ENCODE measurements at regions not wholly inside any gene's neighbourhood (a gene's known extent, or its start where the extent isn't known, plus 50 kb on each side); places are given as distances from the start of the nearest gene placed in this dataset.

- no peak for DNase-seq
Measured at GRCh38 chr1:193806079-193807048, 620.0 kb upstream of the B3GALT2 start.

- DNase-seq: no peak
Measured at GRCh38 chr1:193799948-193800690, 613.7 kb upstream of the B3GALT2 start.

DNA sequence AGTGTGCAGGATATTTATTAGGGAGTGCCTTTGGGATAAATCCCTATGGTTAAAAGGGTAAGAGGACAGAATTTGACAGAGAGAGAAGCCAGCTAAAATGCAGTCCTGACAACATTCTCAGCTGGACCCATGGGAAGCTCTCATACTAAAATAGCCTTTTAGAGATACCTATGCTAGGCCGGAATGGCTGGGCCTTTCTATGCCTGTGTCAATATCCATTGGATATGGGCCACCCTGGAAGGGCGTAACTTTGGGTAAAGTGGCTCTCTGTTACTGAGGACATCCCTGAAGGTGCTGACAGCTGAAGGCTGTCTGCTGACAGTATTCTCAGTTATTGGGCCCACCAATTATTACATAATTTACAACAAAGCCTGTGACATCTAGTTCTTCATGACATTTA, 613.0 kb upstream of the B3GALT2 start:
- DNase-seq: no peak

DNA sequence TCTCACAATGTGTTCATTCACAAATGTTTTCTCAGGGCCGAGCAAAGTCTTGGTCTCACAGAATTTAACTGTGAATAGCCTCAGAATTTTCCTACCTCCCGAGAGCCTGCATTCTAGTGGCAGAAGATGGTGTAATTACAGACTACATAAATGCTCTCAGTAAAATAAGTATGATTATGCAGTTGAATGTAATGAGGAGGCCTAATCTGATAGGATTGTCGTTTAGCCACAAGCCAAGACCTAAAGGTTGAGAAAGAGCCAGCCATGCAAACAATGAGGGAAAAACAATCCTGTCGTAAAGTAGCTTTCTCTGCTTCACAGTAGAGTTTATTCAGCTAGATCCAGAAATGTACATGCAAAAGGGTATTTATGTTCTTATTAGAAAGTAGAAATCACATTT, 607.8 kb upstream of the B3GALT2 start:
- no peak for DNase-seq

DNA sequence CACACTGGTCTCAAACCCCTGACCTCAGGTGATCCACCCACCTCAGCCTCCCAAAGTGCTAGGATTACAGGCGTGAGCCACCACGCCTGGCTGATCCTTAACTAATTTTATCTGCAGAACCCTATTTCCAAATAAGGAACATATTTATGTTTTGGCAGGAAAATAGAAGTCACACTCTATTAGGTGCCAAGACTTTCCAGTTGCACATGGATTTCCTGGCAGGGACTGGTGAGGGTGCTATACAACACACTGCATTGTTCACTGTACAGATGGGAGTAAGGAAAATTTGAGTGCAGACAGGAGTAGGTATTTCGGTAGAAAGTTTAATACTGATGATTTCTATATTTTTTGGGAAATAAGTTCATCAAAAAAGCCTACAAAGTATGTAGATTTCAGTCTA, 605.3 kb upstream of the B3GALT2 start:
- no peak for DNase-seq

DNA sequence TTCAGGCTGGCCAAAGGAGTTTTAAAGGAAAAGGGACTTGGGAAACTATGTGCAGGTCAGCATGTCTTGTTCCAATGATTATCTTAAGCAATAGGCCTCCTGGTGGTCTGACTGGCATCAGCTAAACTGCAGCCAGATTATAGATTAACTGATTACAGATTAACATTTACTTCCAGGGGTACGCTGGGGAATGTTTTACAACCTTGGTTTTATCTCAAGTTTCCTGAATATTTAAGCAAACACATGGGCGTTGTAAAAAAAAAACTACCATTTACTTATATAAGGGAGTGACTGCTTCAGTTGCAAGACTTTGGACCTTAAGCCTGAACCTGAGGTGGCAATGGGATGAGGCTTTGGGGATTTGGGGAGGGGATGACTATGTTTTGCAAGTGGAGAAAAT, 600.6 kb upstream of the B3GALT2 start:
- no peak for DNase-seq

- no peak for DNase-seq
Measured at GRCh38 chr1:193785850-193786420, 599.5 kb upstream of the B3GALT2 start.

GRCh38 chr1:193774536-193775323, 588.3 kb upstream of the B3GALT2 start:
- no peak for DNase-seq

GRCh38 chr1:193771596-193771995, 585.2 kb upstream of the B3GALT2 start:
- DNase-seq: no peak

DNA sequence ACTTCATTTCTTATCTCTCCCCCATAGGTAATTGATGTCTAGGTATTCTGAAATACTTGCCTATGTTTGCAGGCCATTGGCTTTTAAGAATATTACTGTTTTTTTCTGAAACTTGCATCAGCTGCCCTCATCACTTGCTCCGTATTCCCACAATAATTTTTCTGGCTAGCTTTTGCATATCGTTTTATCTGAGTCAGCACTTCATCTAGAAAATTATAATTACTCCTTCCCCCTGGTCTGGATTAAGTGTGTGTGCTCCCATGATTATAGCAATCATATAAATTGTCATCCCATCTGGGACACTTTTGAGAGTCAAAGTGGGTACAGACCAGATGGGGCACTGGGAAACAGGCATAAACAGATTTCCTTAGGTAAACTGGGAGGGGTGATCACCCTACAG, 583.2 kb upstream of the B3GALT2 start:
- no peak for DNase-seq

GRCh38 chr1:193767886-193768285, 581.5 kb upstream of the B3GALT2 start:
- no peak for DNase-seq

- no peak for DNase-seq
Measured at GRCh38 chr1:193766329-193766728, 579.9 kb upstream of the B3GALT2 start.

- DNase-seq: no peak
Measured at GRCh38 chr1:193763266-193763665, 576.9 kb upstream of the B3GALT2 start.

GRCh38 chr1:193762236-193762635, 575.8 kb upstream of the B3GALT2 start:
- DNase-seq: no peak

DNA sequence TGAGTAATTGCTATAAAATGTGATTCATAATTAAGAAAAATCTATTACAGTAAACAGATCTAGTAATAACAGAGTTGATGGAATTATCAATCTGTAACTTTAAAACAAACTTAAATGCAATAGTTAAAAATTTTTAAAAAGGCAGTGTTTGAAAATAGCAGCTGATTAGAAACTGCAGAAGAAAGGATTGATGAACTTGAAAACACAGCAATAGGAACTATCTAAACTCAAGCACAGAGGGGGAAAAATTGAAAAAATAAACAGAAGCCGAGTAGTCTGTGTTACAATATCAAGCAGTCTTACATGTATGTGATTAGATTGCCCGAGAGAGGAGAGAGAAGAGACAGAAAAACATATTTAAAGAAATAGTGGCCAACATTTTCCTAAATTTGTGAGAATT, 569.0 kb upstream of the B3GALT2 start:
- DNase-seq: no peak

DNA sequence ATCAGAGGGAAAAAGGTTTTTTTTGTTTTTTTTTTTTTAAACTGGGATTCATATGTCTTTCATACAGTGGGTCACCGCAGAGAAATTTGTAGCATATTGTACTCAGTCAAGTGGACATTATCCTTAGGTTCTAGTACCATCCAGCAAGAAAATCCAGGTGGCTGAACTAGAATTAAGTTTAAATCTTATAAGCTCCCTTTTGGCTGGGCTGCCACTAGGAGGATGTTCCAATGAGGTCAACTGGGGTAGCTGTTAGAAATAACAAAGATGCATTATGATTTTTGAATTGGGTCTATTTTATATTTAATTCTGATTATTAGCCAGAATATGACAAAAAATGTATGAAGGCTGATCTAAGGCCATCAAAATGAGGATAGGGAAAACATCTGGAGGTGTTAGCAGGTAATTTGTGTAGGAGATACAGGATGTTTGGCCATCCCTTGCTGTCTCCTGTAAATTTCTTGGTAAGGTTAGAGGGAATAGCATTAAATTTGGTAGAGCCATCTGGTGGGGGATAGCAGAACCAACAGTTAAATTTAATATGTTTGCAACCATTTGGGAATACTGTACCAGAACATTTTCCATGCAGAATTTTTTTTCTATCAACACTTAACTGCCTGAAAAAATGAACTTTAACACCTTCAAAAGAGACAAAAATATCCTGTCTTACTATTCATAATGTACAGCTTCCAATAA, 568.5 kb upstream of the B3GALT2 start:
- DNase-seq: no peak

- DNase-seq: no peak
Measured at GRCh38 chr1:193754151-193754550, 567.7 kb upstream of the B3GALT2 start.

DNA sequence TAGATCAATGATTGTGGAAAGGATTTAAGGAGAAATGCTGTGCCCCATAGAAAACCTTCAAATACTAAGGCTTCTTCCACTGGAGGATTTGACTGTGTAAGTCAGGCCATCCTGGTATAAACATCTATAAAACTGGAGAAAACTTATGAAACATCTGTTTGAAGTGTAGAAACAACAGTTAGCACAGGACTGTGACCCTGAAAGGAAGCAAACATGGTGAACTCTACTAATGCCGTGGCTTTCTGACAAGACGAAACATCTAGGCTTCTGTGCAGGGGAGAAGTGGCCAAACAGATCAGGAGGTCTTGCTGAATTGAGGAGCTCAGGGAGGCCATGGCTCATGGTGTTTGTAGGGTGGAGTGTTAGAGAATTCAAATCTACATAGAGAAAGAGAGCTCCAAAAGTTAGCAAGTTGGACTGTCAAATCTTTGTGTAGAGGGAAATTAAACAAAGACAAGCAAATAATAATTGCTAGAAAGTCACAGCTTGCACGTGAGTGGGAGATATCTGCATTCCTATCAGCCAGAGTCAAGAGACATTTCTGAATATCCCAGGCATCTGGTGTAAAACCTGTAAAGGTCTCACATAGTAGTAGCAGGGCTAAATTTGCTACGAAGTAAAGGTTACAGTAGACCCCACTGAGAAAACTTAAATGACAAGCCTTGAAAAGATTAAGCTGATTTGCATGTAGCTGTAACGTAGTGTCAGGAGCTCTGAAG, 566.8 kb upstream of the B3GALT2 start:
- DNase-seq: no peak

GRCh38 chr1:193749868-193750267, 563.5 kb upstream of the B3GALT2 start:
- no peak for DNase-seq

DNA sequence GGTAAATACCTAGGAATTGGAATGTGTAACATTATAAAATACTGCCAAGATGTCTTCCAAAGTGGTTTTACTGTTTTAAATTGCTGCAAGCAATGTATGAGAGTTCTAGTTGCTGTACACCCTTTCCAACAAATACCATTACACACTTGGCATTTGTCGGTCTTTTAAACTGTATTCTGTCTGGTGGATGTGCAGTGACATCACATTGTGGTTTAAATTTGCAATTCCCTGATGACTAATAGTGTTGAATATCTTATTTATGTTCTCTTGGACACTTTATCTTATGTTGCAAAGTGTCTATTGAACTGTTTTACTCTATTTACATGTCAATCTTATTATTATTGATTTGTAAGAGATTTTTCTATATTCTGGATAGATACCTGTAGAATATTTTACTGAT, 561.2 kb upstream of the B3GALT2 start:
- DNase-seq: no peak

GRCh38 chr1:193741228-193741627, 554.8 kb upstream of the B3GALT2 start:
- no peak for DNase-seq

DNA sequence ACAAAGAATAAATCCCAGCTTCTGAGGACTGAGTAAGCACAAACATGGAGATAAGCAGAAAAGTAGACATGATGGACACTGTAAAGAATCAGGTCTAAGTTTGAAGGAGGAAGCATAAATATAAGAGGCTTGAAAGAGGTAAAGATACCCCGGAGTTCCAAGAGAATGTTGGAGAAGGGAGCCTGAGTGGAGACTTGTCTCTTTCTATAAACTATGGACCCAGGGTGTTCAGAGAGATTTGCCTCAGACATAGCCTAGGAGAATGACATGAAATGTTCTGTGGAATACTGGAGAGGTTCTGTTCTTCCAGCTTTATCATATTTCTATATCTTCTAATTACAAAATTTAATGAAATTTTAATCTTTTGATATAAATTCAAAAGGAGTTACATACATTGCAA, 554.3 kb upstream of the B3GALT2 start:
- no peak for DNase-seq

Measured in stimulated activated CD4-positive, alpha-beta T cell treated with anti-CD3 and anti-CD28 coated beads, Interleukin-12 subunit alpha, Interleukin-12 subunit beta, amount 100 ng/mL, for 4 hours (primary cell).